Caco-2 (cell line): ENCODE measurements at regions not wholly inside any gene's neighbourhood (a gene's known extent, or its start where the extent isn't known, plus 50 kb on each side); places are given as distances from the start of the nearest gene placed in this dataset.

ENCODE experiments used
- BruUV-seq: library from RNA; stranded (reverse); fragments of 400-500 nt; replicated peaks from 2 replicates; lab custom pipeline; 2021; lab: Mats Ljungman, UMichigan
- CTCF ChIA-PET: fragments of 300-600 bp; sonication (Branson Sonifier 250); formaldehyde crosslinking; loops from one replicate; lab custom pipeline; 2022; ENCODE audit warnings: antibody characterized with exemption; lab: Charles Lee
- POLR2A ChIA-PET: fragments of 300-600 bp; sonication (Branson Sonifier 250); formaldehyde crosslinking; loops from one replicate; lab custom pipeline; 2022; ENCODE audit warnings: antibody characterized with exemption; lab: Charles Lee
- DNase-seq, 2 experiments: peaks; one replicate each; pipeline versions ENCODE4 v3.0.0 to v3.0.0-alpha.2; 2020 to 2022
- H3K27me3 ChIP-seq: replicated peaks from 2 replicates; pipeline ENCODE4 v1.6.0; 2011; ENCODE audit warnings: low read length; ENCODE audit not compliant: control insufficient read depth, insufficient read depth
- H3K36me3 ChIP-seq: 2 replicates; pipeline ENCODE4 v1.5.1; 2011; ENCODE audit warnings: low read length; ENCODE audit not compliant: control insufficient read depth, insufficient read depth
- H3K4me1 ChIP-seq: fragments of 250-450 bp; sonication (Bioruptor Pico); 2 replicates; pipeline ENCODE4 v1.5.1; 2020; ENCODE audit warnings: mild to moderate bottlenecking
- H3K4me3 ChIP-seq: 2 replicates; pipeline ENCODE4 v1.5.1; 2011; ENCODE audit warnings: low read depth, mild to moderate bottlenecking, control low read depth, low read length
- H3K9me3 ChIP-seq: fragments of 250-450 bp; sonication (Bioruptor Pico); 2 replicates; pipeline ENCODE4 v1.5.1; 2020; ENCODE audit warnings: mild to moderate bottlenecking, moderate library complexity
- H3K27ac Mint-ChIP-seq: one replicate; pipeline ENCODE4 v1.8.0; 2022; ENCODE audit warnings: mixed read lengths; ENCODE audit not compliant: unreplicated experiment
- H3K27me3 Mint-ChIP-seq: one replicate; pipeline ENCODE4 v1.8.0; 2022; ENCODE audit warnings: mixed read lengths; ENCODE audit not compliant: insufficient read depth, unreplicated experiment
- H3K36me3 Mint-ChIP-seq: one replicate; pipeline ENCODE4 v1.8.0; 2022; ENCODE audit warnings: mild to moderate bottlenecking, mixed read lengths; ENCODE audit not compliant: insufficient read depth, unreplicated experiment
- H3K4me1 Mint-ChIP-seq: one replicate; pipeline ENCODE4 v1.8.0; 2022; ENCODE audit warnings: low read depth, mixed read lengths; ENCODE audit not compliant: unreplicated experiment
- H3K4me3 Mint-ChIP-seq: one replicate; pipeline ENCODE4 v1.8.0; 2022; ENCODE audit warnings: mild to moderate bottlenecking, moderate library complexity, mixed read lengths; ENCODE audit not compliant: unreplicated experiment
- H3K9me3 Mint-ChIP-seq: one replicate; pipeline ENCODE4 v1.8.0; 2022; ENCODE audit warnings: mixed read lengths; ENCODE audit not compliant: unreplicated experiment
- intact Hi-C: fragments of 100-400 bp; cut with micrococcal nuclease; formaldehyde crosslinking; loops from one replicate; pipeline ENCODE4 v1.10.0; 2022; ENCODE audit not compliant: unreplicated experiment
- TF ChIP-seq, protein P1 (sequence below), 2 experiments: fragments of 200-600 bp in 1 of 2; IDR thresholded peaks; 1 replicate in 1 of 2; 2 replicates in 1 of 2; pipeline versions ENCODE4 v1.5.1 to v1.8.0; 2011 to 2022; ENCODE audit warnings: antibody characterized with exemption in 1 of 2, control low read depth in 1 of 2, inconsistent platforms in 1 of 2, low read depth in 1 of 2, low read length in 1 of 2, mild to moderate bottlenecking in 1 of 2, moderate library complexity in 1 of 2; ENCODE audit not compliant: insufficient read depth in 1 of 2, severe bottlenecking in 1 of 2, unreplicated experiment in 1 of 2

- Mint-ChIP-seq H3K27me3 (peaks cover 2% of the 10 kb centered on the region), H3K27ac (no peak overlapping the region), H3K4me1 (no peaks in the 10 kb centered on the region), H3K36me3 (no peaks in the 10 kb centered on the region), H3K4me3 (no peak overlapping the region), H3K9me3 (peaks cover 21% of the 10 kb centered on the region)
- CTCF ChIA-PET, result no interaction called here
- intact Hi-C loops, result no loop called here
- H3K27me3 ChIP-seq, result no peaks in the 10 kb centered on the region
- H3K9me3 ChIP-seq, result peaks cover 3% of the 10 kb centered on the region; the same call in 1 of the 2 replicates
- no peaks in the 10 kb centered on the region for H3K4me1 ChIP-seq
- TF ChIP-seq, protein P1, sequence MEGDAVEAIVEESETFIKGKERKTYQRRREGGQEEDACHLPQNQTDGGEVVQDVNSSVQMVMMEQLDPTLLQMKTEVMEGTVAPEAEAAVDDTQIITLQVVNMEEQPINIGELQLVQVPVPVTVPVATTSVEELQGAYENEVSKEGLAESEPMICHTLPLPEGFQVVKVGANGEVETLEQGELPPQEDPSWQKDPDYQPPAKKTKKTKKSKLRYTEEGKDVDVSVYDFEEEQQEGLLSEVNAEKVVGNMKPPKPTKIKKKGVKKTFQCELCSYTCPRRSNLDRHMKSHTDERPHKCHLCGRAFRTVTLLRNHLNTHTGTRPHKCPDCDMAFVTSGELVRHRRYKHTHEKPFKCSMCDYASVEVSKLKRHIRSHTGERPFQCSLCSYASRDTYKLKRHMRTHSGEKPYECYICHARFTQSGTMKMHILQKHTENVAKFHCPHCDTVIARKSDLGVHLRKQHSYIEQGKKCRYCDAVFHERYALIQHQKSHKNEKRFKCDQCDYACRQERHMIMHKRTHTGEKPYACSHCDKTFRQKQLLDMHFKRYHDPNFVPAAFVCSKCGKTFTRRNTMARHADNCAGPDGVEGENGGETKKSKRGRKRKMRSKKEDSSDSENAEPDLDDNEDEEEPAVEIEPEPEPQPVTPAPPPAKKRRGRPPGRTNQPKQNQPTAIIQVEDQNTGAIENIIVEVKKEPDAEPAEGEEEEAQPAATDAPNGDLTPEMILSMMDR (IDR thresholded peaks at IDR 0.05; ENCODE audit: insufficient read depth in 1 of 2, low read depth in 1 of 2, low read length in 1 of 2, severe bottlenecking in 1 of 2, unreplicated experiment in 1 of 2), result no peak
- POLR2A ChIA-PET, result no interaction called here
- BruUV-seq, result no TSS peak
- H3K36me3 ChIP-seq, result no peaks in the 10 kb centered on the region
- no peak overlapping the region for H3K4me3 ChIP-seq
- no peak for DNase-seq
These were observed 798.4 kb upstream of the TENM4 start for GRCh38 chr11:80239217-80239616.

- no peak for DNase-seq
- Histone ChIP-seq H3K9me3 (peaks cover 20% of the 10 kb centered on the region), H3K4me3 (no peak overlapping the region), H3K36me3 (no peaks in the 10 kb centered on the region), H3K4me1 (no peaks in the 10 kb centered on the region), H3K27me3 (no peaks in the 10 kb centered on the region)
- CTCF ChIA-PET, result no interaction called here
- POLR2A ChIA-PET, result no interaction called here
- H3K4me1 Mint-ChIP-seq, result no peaks in the 10 kb centered on the region
- H3K27ac Mint-ChIP-seq, result no peak overlapping the region
- no peak overlapping the region for H3K4me3 Mint-ChIP-seq
- BruUV-seq, result no TSS peak
- H3K27me3 Mint-ChIP-seq, result no peaks in the 10 kb centered on the region
- TF ChIP-seq, protein P1 (IDR thresholded peaks at IDR 0.05; ENCODE audit: insufficient read depth in 1 of 2, low read depth in 1 of 2, low read length in 1 of 2, severe bottlenecking in 1 of 2, unreplicated experiment in 1 of 2), result no peak
- H3K9me3 Mint-ChIP-seq, result peaks cover 33% of the 10 kb centered on the region
- intact Hi-C loops, result no loop called here
- H3K36me3 Mint-ChIP-seq, result no peaks in the 10 kb centered on the region
These were observed 787.1 kb upstream of the TENM4 start for GRCh38 chr11:80227915-80228314.

DNA sequence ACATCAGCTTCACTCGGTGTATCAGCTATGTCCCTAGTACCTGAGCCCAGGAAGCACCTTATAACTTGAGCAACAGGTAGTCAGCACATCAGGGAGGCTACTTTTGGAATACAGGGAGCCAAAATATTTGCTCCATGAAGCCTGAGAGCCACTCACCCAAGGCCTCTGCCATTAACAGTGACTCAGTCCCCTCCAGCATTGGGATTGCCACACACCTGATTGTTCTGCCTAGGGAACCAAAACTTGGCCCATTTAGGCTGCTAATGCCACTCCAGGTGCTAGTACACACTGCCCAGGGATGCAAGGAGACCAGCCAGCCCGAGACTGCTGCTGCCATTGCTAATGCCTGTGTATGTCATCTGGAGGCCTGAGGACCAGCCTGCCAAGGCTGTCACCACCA is 773.6 kb upstream of the TENM4 start:
- ChIA-PET POLR2A (no interaction called here), CTCF (interaction anchor here (0.7 kb wide), 1 partner anchor 131 kb away, joined by 3 read pairs; no protein-coding TSS in a partner anchor)
- Mint-ChIP-seq H3K27me3 (peaks cover 5% of the 10 kb centered on the region), H3K9me3 (no peaks in the 10 kb centered on the region), H3K4me1 (no peaks in the 10 kb centered on the region), H3K36me3 (no peaks in the 10 kb centered on the region), H3K27ac (no peak overlapping the region), H3K4me3 (no peak overlapping the region)
- BruUV-seq, result no TSS peak
- intact Hi-C loops, result no loop called here
- Histone ChIP-seq H3K4me3 (no peak overlapping the region), H3K27me3 (no peaks in the 10 kb centered on the region), H3K36me3 (no peaks in the 10 kb centered on the region), H3K4me1 (no peaks in the 10 kb centered on the region), H3K9me3 (no peaks in the 10 kb centered on the region)
- DNase-seq, result no peak
- TF ChIP-seq, protein P1 (IDR thresholded peaks at IDR 0.05; ENCODE audit: insufficient read depth in 1 of 2, low read depth in 1 of 2, low read length in 1 of 2, severe bottlenecking in 1 of 2, unreplicated experiment in 1 of 2), result no peak
